WTC11 (cell line): ENCODE measurements at regions not wholly inside any gene's neighbourhood (a gene's known extent, or its start where the extent isn't known, plus 50 kb on each side); places are given as distances from the start of the nearest gene placed in this dataset.

ENCODE experiments used
- ATAC-seq: fragments of 200-7000 bp; cut with Tn5 transposase; 2 replicates; pipeline ENCODE4 v1.10.0; 2021; ENCODE audit warnings: mild to moderate bottlenecking, moderate library complexity
- CTCF ChIA-PET: fragments of 300-600 bp; sonication (Branson Sonifier 250); formaldehyde crosslinking; loops from one replicate; lab custom pipeline; 2021; ENCODE audit warnings: antibody characterized with exemption; lab: Charles Lee
- POLR2A ChIA-PET: fragments of 350-600 bp; sonication (Branson Sonifier 250); formaldehyde crosslinking; loops from one replicate; lab custom pipeline; 2021; ENCODE audit warnings: antibody characterized with exemption; lab: Charles Lee
- DNase-seq: peaks from one replicate; pipeline ENCODE4 v3.0.0; 2021; ENCODE audit warnings: low spot score
- H3K27ac Mint-ChIP-seq: 2 replicates; pipeline ENCODE4 v1.8.0; 2021; ENCODE audit warnings: mixed read lengths
- H3K27me3 Mint-ChIP-seq: 2 replicates; pipeline ENCODE4 v1.8.0; 2021; ENCODE audit warnings: low read depth, mild to moderate bottlenecking, moderate library complexity, mixed read lengths
- H3K36me3 Mint-ChIP-seq: 2 replicates; pipeline ENCODE4 v1.8.0; 2021; ENCODE audit warnings: mixed read lengths
- H3K4me1 Mint-ChIP-seq: 2 replicates; pipeline ENCODE4 v1.8.0; 2022; ENCODE audit warnings: mixed read lengths
- H3K4me3 Mint-ChIP-seq: 2 replicates; pipeline ENCODE4 v1.8.0; 2021; ENCODE audit warnings: mild to moderate bottlenecking, moderate library complexity, mixed read lengths
- H3K9me3 Mint-ChIP-seq: 2 replicates; pipeline ENCODE4 v1.8.0; 2021; ENCODE audit warnings: mixed read lengths
- JUN ChIP-seq: sonication (generic); formaldehyde crosslinking; IDR thresholded peaks from 2 replicates; pipeline ENCODE4 v1.8.0; 2023; ENCODE audit warnings: mild to moderate bottlenecking, missing genetic modification reagents
- MXD4 ChIP-seq: fragments of 250-450 bp; sonication (Bioruptor Pico); IDR thresholded peaks from 2 replicates; pipeline ENCODE4 v1.8.0; 2021; ENCODE audit warnings: mild to moderate bottlenecking, moderate library complexity, borderline replicate concordance
- NFE2L1 ChIP-seq: sonication (generic); formaldehyde crosslinking; IDR thresholded peaks from 2 replicates; pipeline ENCODE4 v1.8.1; 2023; ENCODE audit warnings: missing genetic modification reagents
- NR1H2 ChIP-seq: sonication (generic); formaldehyde crosslinking; IDR thresholded peaks from 2 replicates; pipeline ENCODE4 v1.9.0; 2021; ENCODE audit warnings: mild to moderate bottlenecking, moderate library complexity, missing genetic modification reagents
- RELA ChIP-seq: sonication (generic); formaldehyde crosslinking; IDR thresholded peaks from 2 replicates; pipeline ENCODE4 v1.8.1; 2022; ENCODE audit warnings: missing genetic modification reagents, mild to moderate bottlenecking, borderline replicate concordance
- RORB ChIP-seq: fragments of 250-450 bp; sonication (Bioruptor Pico); IDR thresholded peaks from 2 replicates; pipeline ENCODE4 v1.9.0; 2021; ENCODE audit warnings: mild to moderate bottlenecking
- TEAD1 ChIP-seq: sonication (generic); formaldehyde crosslinking; IDR thresholded peaks from 2 replicates; pipeline ENCODE4 v1.8.0; 2022; ENCODE audit warnings: mild to moderate bottlenecking, missing genetic modification reagents
- ZNF263 ChIP-seq: sonication (generic); formaldehyde crosslinking; IDR thresholded peaks from 2 replicates; pipeline ENCODE4 v1.8.1; 2022; ENCODE audit warnings: low read depth, mild to moderate bottlenecking, moderate library complexity, missing genetic modification reagents
- ZNF317 ChIP-seq: sonication (generic); formaldehyde crosslinking; IDR thresholded peaks from 2 replicates; pipeline ENCODE4 v1.8.1; 2023; ENCODE audit warnings: low read depth, mild to moderate bottlenecking, moderate library complexity, missing genetic modification reagents, borderline replicate concordance
- ZNF416 ChIP-seq: fragments of 250-450 bp; sonication (Bioruptor Pico); IDR thresholded peaks from 2 replicates; pipeline ENCODE4 v1.9.0; 2021; ENCODE audit warnings: mild to moderate bottlenecking, inconsistent platforms
- TF ChIP-seq, protein P1 (sequence below): sonication (generic); formaldehyde crosslinking; conservative IDR thresholded peaks from 2 replicates; pipeline ENCODE4 v1.8.1; 2022; ENCODE audit warnings: mild to moderate bottlenecking, missing genetic modification reagents
- TF ChIP-seq, protein P2 (sequence below): fragments of 250-450 bp; sonication (Bioruptor Pico); IDR thresholded peaks from 2 replicates; pipeline ENCODE4 v1.9.0; 2021; ENCODE audit warnings: mild to moderate bottlenecking
- TF ChIP-seq, protein P3 (sequence below): sonication (generic); formaldehyde crosslinking; IDR thresholded peaks from 2 replicates; pipeline ENCODE4 v1.8.1; 2022; ENCODE audit warnings: low read depth, missing genetic modification reagents, borderline replicate concordance
- TF ChIP-seq, protein P4 (sequence below): sonication (generic); formaldehyde crosslinking; IDR thresholded peaks from 2 replicates; pipeline ENCODE4 v1.8.1; 2023; ENCODE audit warnings: mild to moderate bottlenecking, missing genetic modification reagents
- TF ChIP-seq, protein P5 (sequence below): sonication (generic); formaldehyde crosslinking; IDR thresholded peaks from 2 replicates; pipeline ENCODE4 v1.8.0; 2022; ENCODE audit warnings: mild to moderate bottlenecking, missing genetic modification reagents
- TF ChIP-seq, protein P6 (sequence below): fragments of 200-600 bp; IDR thresholded peaks from 2 replicates; pipeline ENCODE4 v1.8.0; 2022; ENCODE audit warnings: antibody characterized with exemption
- TF ChIP-seq, protein P7 (sequence below): sonication (generic); formaldehyde crosslinking; IDR thresholded peaks from 2 replicates; pipeline ENCODE4 v1.8.1; 2022; ENCODE audit warnings: missing genetic modification reagents, borderline replicate concordance
- TF ChIP-seq, protein P8 (sequence below): fragments of 250-450 bp; sonication (Bioruptor Pico); IDR thresholded peaks from 2 replicates; pipeline ENCODE4 v1.9.0; 2021; ENCODE audit warnings: moderate library complexity, mild to moderate bottlenecking, inconsistent platforms, borderline replicate concordance

DNA sequence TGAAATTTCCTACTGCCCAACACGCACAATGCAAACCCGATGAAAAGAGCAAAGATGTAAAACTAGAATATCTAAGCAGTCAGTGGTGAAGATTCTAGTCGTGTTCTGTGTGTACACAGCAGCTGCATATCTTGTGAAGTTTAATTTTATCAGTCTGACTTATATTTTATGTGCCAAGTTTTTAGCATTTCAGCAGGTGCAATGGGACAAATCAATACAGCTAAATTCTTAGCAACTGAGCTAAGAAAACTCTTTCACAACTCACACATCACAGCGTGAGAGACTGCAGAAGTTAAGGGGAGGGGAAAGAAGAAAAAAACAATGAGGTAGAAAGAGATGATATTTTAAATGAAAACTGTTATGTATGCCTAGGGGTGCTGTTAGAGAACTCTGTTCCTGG is 164.9 kb upstream of the NEBL start (continued):
- TF ChIP-seq, protein P1, sequence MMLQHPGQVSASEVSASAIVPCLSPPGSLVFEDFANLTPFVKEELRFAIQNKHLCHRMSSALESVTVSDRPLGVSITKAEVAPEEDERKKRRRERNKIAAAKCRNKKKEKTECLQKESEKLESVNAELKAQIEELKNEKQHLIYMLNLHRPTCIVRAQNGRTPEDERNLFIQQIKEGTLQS, result no peak
- TF ChIP-seq RELA (CRISPR knock-in tag), result no peak
- TF ChIP-seq, protein P2, sequence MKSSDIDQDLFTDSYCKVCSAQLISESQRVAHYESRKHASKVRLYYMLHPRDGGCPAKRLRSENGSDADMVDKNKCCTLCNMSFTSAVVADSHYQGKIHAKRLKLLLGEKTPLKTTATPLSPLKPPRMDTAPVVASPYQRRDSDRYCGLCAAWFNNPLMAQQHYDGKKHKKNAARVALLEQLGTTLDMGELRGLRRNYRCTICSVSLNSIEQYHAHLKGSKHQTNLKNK (CRISPR knock-in tag), result no peak
- TF ChIP-seq, protein P3, sequence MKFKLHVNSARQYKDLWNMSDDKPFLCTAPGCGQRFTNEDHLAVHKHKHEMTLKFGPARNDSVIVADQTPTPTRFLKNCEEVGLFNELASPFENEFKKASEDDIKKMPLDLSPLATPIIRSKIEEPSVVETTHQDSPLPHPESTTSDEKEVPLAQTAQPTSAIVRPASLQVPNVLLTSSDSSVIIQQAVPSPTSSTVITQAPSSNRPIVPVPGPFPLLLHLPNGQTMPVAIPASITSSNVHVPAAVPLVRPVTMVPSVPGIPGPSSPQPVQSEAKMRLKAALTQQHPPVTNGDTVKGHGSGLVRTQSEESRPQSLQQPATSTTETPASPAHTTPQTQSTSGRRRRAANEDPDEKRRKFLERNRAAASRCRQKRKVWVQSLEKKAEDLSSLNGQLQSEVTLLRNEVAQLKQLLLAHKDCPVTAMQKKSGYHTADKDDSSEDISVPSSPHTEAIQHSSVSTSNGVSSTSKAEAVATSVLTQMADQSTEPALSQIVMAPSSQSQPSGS (CRISPR knock-in tag), result no peak
- no peak for TF ChIP-seq TEAD1 (CRISPR knock-in tag)
- no peak for TF ChIP-seq ZNF317
- TF ChIP-seq NFE2L1 (CRISPR knock-in tag), result no peak
- no peak for TF ChIP-seq ZNF416 (CRISPR knock-in tag)
- TF ChIP-seq, protein P4, sequence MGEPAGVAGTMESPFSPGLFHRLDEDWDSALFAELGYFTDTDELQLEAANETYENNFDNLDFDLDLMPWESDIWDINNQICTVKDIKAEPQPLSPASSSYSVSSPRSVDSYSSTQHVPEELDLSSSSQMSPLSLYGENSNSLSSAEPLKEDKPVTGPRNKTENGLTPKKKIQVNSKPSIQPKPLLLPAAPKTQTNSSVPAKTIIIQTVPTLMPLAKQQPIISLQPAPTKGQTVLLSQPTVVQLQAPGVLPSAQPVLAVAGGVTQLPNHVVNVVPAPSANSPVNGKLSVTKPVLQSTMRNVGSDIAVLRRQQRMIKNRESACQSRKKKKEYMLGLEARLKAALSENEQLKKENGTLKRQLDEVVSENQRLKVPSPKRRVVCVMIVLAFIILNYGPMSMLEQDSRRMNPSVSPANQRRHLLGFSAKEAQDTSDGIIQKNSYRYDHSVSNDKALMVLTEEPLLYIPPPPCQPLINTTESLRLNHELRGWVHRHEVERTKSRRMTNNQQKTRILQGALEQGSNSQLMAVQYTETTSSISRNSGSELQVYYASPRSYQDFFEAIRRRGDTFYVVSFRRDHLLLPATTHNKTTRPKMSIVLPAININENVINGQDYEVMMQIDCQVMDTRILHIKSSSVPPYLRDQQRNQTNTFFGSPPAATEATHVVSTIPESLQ (CRISPR knock-in tag), result no peak

DNA sequence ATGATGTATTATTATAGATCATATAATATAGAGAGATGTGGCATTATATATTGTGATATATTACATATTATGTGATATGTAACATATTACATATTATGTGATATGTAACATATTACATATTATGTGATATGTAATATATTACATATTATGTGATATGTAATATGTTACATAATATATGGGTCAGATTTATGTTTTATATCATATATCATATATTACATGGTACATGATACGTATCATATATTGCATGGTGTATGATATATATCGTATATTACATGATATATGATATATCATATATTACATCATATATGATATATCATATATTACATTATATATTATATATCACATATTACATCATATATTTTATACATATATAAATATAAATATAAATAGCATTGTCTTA is 164.1 kb upstream of the NEBL start:
- Mint-ChIP-seq H3K9me3 (peaks cover 9% of the 10 kb centered on the region), H3K36me3 (peaks cover 4% of the 10 kb centered on the region), H3K4me3 (no peak overlapping the region), H3K27me3 (no peaks in the 10 kb centered on the region; the same call in 1 of the 2 replicates), H3K27ac (no peak overlapping the region), H3K4me1 (no peaks in the 10 kb centered on the region)
- DNase-seq (no peak), ATAC-seq (no peak)
- POLR2A ChIA-PET, result no interaction called here
- TF ChIP-seq, protein P5, sequence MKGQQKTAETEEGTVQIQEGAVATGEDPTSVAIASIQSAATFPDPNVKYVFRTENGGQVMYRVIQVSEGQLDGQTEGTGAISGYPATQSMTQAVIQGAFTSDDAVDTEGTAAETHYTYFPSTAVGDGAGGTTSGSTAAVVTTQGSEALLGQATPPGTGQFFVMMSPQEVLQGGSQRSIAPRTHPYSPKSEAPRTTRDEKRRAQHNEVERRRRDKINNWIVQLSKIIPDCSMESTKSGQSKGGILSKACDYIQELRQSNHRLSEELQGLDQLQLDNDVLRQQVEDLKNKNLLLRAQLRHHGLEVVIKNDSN (CRISPR knock-in tag), result no peak
- TF ChIP-seq JUN (CRISPR knock-in tag) (no peak), MXD4 (no peak), ZNF263 (CRISPR knock-in tag) (no peak), RORB (CRISPR knock-in tag) (no peak), NR1H2 (CRISPR knock-in tag) (no peak), NFE2L1 (CRISPR knock-in tag) (no peak)
- TF ChIP-seq, protein P6, sequence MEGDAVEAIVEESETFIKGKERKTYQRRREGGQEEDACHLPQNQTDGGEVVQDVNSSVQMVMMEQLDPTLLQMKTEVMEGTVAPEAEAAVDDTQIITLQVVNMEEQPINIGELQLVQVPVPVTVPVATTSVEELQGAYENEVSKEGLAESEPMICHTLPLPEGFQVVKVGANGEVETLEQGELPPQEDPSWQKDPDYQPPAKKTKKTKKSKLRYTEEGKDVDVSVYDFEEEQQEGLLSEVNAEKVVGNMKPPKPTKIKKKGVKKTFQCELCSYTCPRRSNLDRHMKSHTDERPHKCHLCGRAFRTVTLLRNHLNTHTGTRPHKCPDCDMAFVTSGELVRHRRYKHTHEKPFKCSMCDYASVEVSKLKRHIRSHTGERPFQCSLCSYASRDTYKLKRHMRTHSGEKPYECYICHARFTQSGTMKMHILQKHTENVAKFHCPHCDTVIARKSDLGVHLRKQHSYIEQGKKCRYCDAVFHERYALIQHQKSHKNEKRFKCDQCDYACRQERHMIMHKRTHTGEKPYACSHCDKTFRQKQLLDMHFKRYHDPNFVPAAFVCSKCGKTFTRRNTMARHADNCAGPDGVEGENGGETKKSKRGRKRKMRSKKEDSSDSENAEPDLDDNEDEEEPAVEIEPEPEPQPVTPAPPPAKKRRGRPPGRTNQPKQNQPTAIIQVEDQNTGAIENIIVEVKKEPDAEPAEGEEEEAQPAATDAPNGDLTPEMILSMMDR, result no peak
- TF ChIP-seq, protein P7, sequence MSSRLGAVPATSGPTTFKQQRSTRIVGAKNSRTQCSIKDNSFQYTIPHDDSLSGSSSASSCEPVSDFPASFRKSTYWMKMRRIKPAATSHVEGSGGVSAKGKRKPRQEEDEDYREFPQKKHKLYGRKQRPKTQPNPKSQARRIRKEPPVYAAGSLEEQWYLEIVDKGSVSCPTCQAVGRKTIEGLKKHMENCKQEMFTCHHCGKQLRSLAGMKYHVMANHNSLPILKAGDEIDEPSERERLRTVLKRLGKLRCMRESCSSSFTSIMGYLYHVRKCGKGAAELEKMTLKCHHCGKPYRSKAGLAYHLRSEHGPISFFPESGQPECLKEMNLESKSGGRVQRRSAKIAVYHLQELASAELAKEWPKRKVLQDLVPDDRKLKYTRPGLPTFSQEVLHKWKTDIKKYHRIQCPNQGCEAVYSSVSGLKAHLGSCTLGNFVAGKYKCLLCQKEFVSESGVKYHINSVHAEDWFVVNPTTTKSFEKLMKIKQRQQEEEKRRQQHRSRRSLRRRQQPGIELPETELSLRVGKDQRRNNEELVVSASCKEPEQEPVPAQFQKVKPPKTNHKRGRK (CRISPR knock-in tag), result no peak
- TF ChIP-seq, protein P8, sequence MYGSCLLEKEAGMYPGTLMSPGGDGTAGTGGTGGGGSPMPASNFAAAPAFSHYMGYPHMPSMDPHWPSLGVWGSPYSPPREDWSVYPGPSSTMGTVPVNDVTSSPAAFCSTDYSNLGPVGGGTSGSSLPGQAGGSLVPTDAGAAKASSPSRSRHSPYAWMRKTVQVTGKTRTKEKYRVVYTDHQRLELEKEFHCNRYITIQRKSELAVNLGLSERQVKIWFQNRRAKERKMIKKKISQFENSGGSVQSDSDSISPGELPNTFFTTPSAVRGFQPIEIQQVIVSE (CRISPR knock-in tag), result no peak
- CTCF ChIA-PET, result no interaction called here
